Upper lobe of left lung (tissue), 6 donors: ENCODE measurements at regions not wholly inside any gene's neighbourhood (a gene's known extent, or its start where the extent isn't known, plus 50 kb on each side); places are given as distances from the start of the nearest gene placed in this dataset.

Experiments
- ATAC-seq, 2 donors: fragments of 200-7000 bp; cut with Tn5 transposase; one replicate each; pipeline ENCODE4 v1.9.1; 2022; ENCODE audit warnings: mild to moderate bottlenecking in 2 of 2, moderate library complexity in 2 of 2; ENCODE audit not compliant: low FRiP score in 2 of 2
- DNase-seq, 2 donors: peaks; one replicate each; pipeline ENCODE4 v3.0.0-alpha.2; 2019 to 2020
- H3K27ac ChIP-seq, 4 donors: fragments of 200-600 bp; sonication (generic); one replicate each; pipeline ENCODE4 v1.5.1; 2016 to 2019
- H3K27me3 ChIP-seq, 4 donors: fragments of 200-600 bp; sonication (generic); one replicate each; pipeline ENCODE4 v1.5.1; 2017 to 2019
- H3K36me3 ChIP-seq, 4 donors: fragments of 200-600 bp; sonication (generic); one replicate each; pipeline ENCODE4 v1.5.1; 2016 to 2019
- H3K4me1 ChIP-seq, 4 donors: fragments of 200-600 bp; sonication (generic); one replicate each; pipeline ENCODE4 v1.5.1; 2018 to 2019
- H3K4me3 ChIP-seq, 4 donors: fragments of 200-600 bp; sonication (generic); one replicate each; pipeline ENCODE4 v1.5.1; 2017 to 2019; ENCODE audit warnings: mild to moderate bottlenecking in 2 of 4, moderate library complexity in 1 of 4
- H3K9me3 ChIP-seq, 4 donors: fragments of 200-600 bp; sonication (generic); one replicate each; pipeline ENCODE4 v1.5.1; 2018 to 2019
- EP300 ChIP-seq, 4 donors: sonication (generic); formaldehyde crosslinking; IDR thresholded peaks; one replicate each; pipeline ENCODE4 v1.5.1; 2017; ENCODE audit warnings: antibody characterized with exemption in 4 of 4, control low read depth in 2 of 4
- POLR2A ChIP-seq, 4 donors: fragments of 450-650 bp; IDR thresholded peaks; one replicate each; pipeline ENCODE4 v1.5.1; 2016 to 2017; ENCODE audit warnings: antibody characterized with exemption in 4 of 4, mild to moderate bottlenecking in 2 of 4
- POLR2AphosphoS5 ChIP-seq, 2 donors: sonication (generic); formaldehyde crosslinking; IDR thresholded peaks; one replicate each; pipeline ENCODE4 v1.5.1; 2017; ENCODE audit warnings: antibody characterized with exemption in 2 of 2
- WGBS, 2 donors: methylation state at CpG; one replicate each; pipeline ENCODE4 v1.1.5; 2017 to 2018; 5-methylcytosine and 5-hydroxymethylcytosine counted together
- TF ChIP-seq, protein P1 (sequence below), 6 experiments: fragments of 450-650 bp in 4 of 6; fragments of 200-600 bp in 2 of 6; sonication (generic) in 2 of 6; IDR thresholded peaks; one replicate each; pipeline ENCODE4 v1.5.1; 2016 to 2019; ENCODE audit warnings: antibody characterized with exemption in 6 of 6
- donor health status: DM: no; HTN: no; CAD: no; lungs with moderate emphysema.
- donor health status: DM: no; HTN: yes; CAD: no; lungs with severe emphysema.

- no peak overlapping the region for H3K4me3 ChIP-seq
These were observed 404.2 kb upstream of the CITED2 start for GRCh38 chr6:139778688-139779087.

GRCh38 chr6:139778106-139778505, 403.7 kb upstream of the CITED2 start:
- ATAC-seq (no peak), DNase-seq (no peak)
- 77 to 86% methylated on average over 4 of the region's 4 CpGs for WGBS, 2 donors
- Histone ChIP-seq H3K27me3 (no peaks in the 10 kb centered on the region), H3K27ac (no peak overlapping the region), H3K36me3 (no peaks in the 10 kb centered on the region), H3K4me3 (no peak overlapping the region), H3K4me1 (no peaks in the 10 kb centered on the region), H3K9me3 (no peaks in the 10 kb centered on the region)
- TF ChIP-seq EP300 (IDR thresholded peaks at IDR 0.05), result no peak

More at GRCh38 chr6:139778688-139779087, 404.2 kb upstream of the CITED2 start:
- TF ChIP-seq POLR2AphosphoS5 (IDR thresholded peaks at IDR 0.05), result no peak
- no peak for TF ChIP-seq EP300 (IDR thresholded peaks at IDR 0.05)
- TF ChIP-seq, protein P1, sequence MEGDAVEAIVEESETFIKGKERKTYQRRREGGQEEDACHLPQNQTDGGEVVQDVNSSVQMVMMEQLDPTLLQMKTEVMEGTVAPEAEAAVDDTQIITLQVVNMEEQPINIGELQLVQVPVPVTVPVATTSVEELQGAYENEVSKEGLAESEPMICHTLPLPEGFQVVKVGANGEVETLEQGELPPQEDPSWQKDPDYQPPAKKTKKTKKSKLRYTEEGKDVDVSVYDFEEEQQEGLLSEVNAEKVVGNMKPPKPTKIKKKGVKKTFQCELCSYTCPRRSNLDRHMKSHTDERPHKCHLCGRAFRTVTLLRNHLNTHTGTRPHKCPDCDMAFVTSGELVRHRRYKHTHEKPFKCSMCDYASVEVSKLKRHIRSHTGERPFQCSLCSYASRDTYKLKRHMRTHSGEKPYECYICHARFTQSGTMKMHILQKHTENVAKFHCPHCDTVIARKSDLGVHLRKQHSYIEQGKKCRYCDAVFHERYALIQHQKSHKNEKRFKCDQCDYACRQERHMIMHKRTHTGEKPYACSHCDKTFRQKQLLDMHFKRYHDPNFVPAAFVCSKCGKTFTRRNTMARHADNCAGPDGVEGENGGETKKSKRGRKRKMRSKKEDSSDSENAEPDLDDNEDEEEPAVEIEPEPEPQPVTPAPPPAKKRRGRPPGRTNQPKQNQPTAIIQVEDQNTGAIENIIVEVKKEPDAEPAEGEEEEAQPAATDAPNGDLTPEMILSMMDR (IDR thresholded peaks at IDR 0.05), result no peak
- TF ChIP-seq POLR2A (IDR thresholded peaks at IDR 0.05), result no peak
- no peaks in the 10 kb centered on the region for H3K9me3 ChIP-seq
- H3K27ac ChIP-seq, result no peak overlapping the region
- DNase-seq (no peak), ATAC-seq (no peak)
- no peaks in the 10 kb centered on the region for H3K27me3 ChIP-seq
- no peaks in the 10 kb centered on the region for H3K4me1 ChIP-seq
- WGBS, 2 donors, result 57 to 61% methylated on average over 5 of the region's 5 CpGs
- no peaks in the 10 kb centered on the region for H3K36me3 ChIP-seq

GRCh38 chr6:139777202-139777970, 402.9 kb upstream of the CITED2 start:
- no peaks in the 10 kb centered on the region for H3K9me3 ChIP-seq
- no peaks in the 10 kb centered on the region for H3K4me1 ChIP-seq
- no peaks in the 10 kb centered on the region for H3K36me3 ChIP-seq
- H3K27me3 ChIP-seq, result no peaks in the 10 kb centered on the region
- TF ChIP-seq POLR2A (IDR thresholded peaks at IDR 0.05), result no peak
- no peak for TF ChIP-seq POLR2AphosphoS5 (IDR thresholded peaks at IDR 0.05)
- TF ChIP-seq, protein P1 (IDR thresholded peaks at IDR 0.05), result no peak
- H3K27ac ChIP-seq, result no peak overlapping the region
- 76 to 78% methylated on average over 6 of the region's 6 CpGs for WGBS, 2 donors
- no peak overlapping the region for H3K4me3 ChIP-seq
- ATAC-seq (no peak), DNase-seq (no peak)

- Histone ChIP-seq H3K9me3 (no peaks in the 10 kb centered on the region), H3K4me3 (no peak overlapping the region), H3K27ac (no peak overlapping the region), H3K27me3 (no peaks in the 10 kb centered on the region), H3K36me3 (no peaks in the 10 kb centered on the region), H3K4me1 (no peaks in the 10 kb centered on the region)
- WGBS, 2 donors, result 57 to 59% methylated on average over 6 of the region's 6 CpGs
- ATAC-seq, result no peak
- DNase-seq, result no peak
- TF ChIP-seq, protein P1 (IDR thresholded peaks at IDR 0.05), result no peak
- TF ChIP-seq EP300 (IDR thresholded peaks at IDR 0.05), result no peak
These were observed 401.6 kb upstream of the CITED2 start for GRCh38 chr6:139776041-139776440.

DNA sequence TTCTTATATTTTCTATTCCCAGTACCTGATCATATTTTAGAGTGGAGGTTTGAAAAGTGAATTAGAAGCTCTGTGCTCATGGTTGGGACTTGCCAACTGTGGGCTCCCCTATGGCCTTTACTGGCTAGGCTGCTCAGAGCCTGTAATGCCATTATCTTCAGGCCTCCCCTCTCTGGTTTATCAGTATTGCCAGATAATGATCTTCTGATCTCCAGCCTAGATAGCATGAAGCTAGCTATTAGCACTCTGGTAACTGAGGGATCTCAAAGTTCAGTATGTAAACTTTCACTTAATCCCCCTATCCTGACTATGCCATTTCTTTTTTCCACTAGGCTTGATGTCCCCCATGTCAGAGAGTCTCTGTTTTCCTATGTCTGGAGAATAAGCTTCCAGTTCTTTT, 393.7 kb upstream of the CITED2 start:
- no peaks in the 10 kb centered on the region for H3K36me3 ChIP-seq
- no peaks in the 10 kb centered on the region for H3K9me3 ChIP-seq
- no peak overlapping the region for H3K4me3 ChIP-seq
- H3K27me3 ChIP-seq, result no peaks in the 10 kb centered on the region
- DNase-seq (no peak), ATAC-seq (no peak)
- no peak overlapping the region for H3K27ac ChIP-seq
- peaks cover 0 to 16% (median 14%) of the 10 kb centered on the region in 4 donors for H3K4me1 ChIP-seq
- TF ChIP-seq POLR2A (IDR thresholded peaks at IDR 0.05) (no peak), POLR2AphosphoS5 (IDR thresholded peaks at IDR 0.05) (no peak), EP300 (IDR thresholded peaks at IDR 0.05) (no peak)
- TF ChIP-seq, protein P1 (IDR thresholded peaks at IDR 0.05), result no peak
